ENCODE measurements at regions not wholly inside any gene's neighbourhood (a gene's known extent, or its start where the extent isn't known, plus 50 kb on each side); places are given as distances from the start of the nearest gene placed in this dataset.
"Not testable (repeated sequence)": the region's sequence is repeated elsewhere in the genome, so short reads cannot be mapped to it uniquely, and the experiment has no call there.

DNA sequence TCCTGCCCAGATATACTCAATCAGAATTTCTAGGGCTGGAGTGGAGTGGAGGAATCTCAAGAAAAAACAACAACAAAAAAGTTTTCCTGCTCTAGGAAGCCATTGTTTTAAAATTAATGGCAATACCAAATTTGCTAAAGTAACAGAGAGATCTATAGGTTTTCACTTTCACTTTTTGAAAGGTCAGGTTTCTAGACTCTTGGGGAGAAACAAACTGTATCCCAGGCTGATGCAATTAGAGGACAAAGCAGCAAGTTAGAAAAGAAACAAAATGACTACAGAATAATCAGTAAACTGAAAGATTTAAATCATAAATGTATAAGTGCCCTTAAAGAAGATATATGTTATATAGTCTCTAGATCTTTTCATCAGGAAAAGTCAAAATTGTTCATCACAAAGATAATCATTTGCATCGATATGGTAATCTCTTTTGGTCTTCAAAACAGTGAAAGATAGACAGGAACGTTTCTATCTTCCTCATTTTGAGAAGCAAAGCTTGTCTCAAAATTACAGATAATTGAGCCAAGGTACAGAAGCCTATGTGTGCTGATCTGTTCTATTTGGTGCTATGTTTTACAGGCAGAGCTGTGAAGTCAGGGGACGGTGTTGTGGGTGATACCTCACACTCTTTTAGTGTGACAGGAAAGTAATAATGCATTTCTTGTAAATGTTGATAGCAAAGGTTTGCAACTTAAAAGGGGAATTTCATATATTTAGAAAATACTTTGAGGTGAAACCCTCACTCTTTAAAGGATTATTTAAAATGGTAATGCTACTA is 1746.6 kb upstream of the C9orf72 start:
- DNase-seq, result no peak

GRCh38 chr9:29322240-29322639 is 1749.0 kb upstream of the C9orf72 start:
- no peak for DNase-seq

- no peak for DNase-seq
These were observed 1752.6 kb upstream of the C9orf72 start for GRCh38 chr9:29325894-29326293.

GRCh38 chr9:29332789-29333188 is 1759.5 kb upstream of the C9orf72 start:
- no peak for DNase-seq

DNA sequence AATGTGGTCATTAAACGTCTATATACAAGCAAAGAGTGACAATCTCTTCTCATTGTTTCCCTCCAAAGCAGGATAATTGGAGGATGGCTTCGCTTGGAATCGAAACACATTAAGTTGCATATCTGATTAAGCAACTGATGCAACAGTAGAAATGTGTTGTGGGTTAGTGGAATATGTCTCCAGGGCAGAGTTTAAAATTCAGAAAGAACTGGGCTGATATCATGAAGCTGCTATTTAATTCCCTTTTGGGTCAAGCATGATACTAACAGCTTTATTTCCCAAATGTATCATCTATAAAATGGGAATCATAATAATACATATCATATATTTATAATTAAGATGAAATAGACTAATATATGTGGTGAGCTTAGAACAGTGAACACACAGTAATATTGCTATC is 1763.0 kb upstream of the C9orf72 start:
- DNase-seq, result no peak

DNA sequence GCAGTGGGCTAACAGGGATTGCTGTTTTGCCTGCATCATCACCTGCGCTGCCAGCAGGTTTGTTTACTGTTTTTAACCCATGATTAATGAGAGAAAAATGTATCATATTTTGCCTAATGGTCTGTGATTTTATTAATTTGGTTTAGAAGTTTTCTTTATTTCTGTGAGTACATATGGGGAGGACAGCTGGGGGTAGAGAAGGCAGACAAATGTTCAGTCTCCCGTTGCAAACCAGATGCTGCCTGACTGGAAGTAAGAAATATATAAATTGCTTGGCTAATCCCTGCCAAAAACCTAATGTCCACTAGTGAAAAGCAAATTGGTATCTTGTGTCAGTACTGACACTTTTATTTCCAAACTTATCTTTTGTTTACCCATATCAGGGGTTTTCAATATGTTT is 1766.1 kb upstream of the C9orf72 start:
- no peak for DNase-seq

DNA sequence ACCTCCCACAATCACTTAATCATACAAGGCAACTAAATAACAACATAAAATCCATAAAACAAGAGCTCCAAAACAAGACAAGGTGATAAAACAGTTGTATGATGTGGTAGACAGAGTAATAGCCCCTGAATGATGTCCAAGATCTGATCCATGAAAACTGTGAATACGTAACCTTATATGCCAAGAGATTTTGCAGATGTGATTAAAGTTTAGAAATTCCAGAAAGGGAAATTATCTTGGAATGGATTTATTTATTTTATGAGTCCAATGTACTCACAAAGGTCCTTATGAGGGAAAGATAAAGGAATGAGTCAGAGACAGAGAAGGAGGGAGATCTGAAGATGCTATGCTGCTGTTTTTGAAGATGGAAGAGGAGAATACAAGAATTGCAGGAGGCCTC is 1775.7 kb upstream of the C9orf72 start:
- DNase-seq, result no peak

- DNase-seq, result no peak
These were observed 1816.1 kb upstream of the C9orf72 start for GRCh38 chr9:29389421-29389820.

DNA sequence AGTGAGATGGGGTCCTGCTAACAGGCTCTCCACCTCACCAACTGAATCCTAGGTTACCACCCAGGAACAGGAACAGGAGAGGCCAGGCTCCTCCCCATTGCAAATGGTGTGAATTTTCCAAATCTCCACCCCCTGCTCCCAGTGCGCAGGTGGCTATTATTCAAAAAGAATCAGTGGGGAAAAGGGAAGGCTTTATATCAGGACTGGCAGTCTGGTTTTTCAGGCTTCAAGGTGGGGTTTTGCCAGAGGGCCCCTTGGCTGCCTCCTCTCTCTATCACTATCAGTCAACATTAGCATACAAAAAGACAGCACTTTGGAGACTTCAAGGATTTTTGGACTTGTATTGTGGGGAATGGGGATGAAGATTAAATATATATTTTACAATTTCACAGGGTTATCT is 1817.6 kb upstream of the C9orf72 start:
- DNase-seq, result no peak

DNA sequence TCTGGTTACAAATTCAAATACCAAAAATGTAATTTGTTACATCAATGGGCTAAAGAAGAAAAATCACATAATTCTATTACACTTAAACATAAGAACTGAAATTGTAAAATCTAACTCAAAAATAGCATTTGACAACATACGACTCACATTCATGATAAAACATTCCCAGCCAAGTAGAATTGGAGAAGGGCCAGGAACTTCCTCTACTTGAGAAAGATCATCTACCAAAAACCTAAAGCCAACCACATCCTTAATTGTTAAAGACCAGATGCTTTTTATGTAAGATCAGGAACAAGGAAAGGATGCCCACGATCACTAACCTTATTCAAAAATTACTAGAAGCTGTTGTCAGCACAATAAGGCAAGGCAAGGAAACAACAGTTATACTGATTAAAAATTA is 1819.8 kb upstream of the C9orf72 start:
- DNase-seq, result no peak

DNA sequence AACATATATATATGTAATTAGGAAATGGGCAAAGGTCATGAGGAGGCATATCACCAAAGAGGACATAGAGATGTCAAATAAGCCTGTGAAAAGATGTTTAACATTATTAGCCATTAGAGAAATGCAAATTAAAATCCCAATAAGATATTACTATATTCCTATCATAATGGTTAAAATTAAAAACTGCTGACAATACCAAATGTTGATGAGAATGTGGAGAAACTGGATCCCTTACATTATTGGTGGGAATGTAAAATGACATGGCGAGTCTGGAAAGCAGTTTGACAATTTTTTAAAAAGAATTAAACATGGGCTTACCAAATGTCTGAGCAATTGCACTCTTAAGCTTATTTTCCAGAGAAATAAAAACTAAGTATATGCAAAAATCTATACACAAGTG is 1821.6 kb upstream of the C9orf72 start:
- no peak for DNase-seq

GRCh38 chr9:29397148-29397547 is 1823.9 kb upstream of the C9orf72 start:
- no peak for DNase-seq

GRCh38 chr9:29416204-29416603 is 1842.9 kb upstream of the C9orf72 start:
- DNase-seq, result no peak

- DNase-seq, result no peak
These were observed 1849.2 kb upstream of the C9orf72 start for GRCh38 chr9:29422438-29422837.

DNA sequence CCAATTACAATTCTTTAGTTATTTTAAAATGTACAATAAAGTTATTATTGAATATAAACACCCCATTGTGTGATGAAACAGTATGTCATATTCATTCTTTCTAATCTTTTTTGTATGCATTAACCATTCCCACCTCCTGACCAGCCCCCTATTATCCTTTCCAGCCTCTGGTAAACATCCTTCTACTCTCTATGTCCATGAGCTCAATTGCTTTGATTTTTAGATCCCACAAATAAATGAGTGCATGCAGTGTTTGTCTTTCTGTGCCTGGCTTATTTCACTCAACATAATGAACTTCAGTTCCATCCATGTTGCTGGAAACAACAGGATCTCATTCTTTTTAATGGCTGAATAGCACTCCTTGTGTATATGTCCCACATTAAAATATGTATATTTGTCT is 1858.9 kb upstream of the C9orf72 start:
- no peak for DNase-seq

GRCh38 chr9:29432656-29433055 is 1859.4 kb upstream of the C9orf72 start:
- not testable (repeated sequence) for DNase-seq

GRCh38 chr9:29435368-29435767 is 1862.1 kb upstream of the C9orf72 start:
- no peak for DNase-seq

DNA sequence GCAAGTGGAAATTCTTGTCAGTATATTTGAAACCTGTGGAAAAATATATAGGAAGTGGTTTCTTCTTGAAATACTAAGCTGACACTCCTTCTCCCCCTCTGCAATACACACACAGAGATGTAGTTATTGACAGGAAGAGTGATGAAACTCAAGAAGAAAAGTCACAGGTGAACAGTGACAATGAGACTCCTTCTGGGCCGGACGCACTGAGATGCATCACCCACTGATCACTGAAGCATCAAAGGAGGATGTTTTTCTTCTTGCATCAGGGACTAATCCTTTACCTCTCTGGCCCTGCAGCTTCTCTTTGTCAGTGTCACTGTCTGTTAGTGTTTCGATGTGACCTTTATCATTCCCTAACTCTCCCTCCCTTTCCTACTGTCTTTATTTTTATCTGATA is 1864.2 kb upstream of the C9orf72 start:
- DNase-seq, result no peak

GRCh38 chr9:29439961-29440360 is 1866.7 kb upstream of the C9orf72 start:
- DNase-seq, result no peak

GRCh38 chr9:29440449-29440848 is 1867.2 kb upstream of the C9orf72 start:
- DNase-seq, result no peak

- DNase-seq, result no peak
These were observed 1872.5 kb upstream of the C9orf72 start for GRCh38 chr9:29445751-29446150.

- DNase-seq, result no peak
These were observed 1876.0 kb upstream of the C9orf72 start for GRCh38 chr9:29449306-29449705.

- DNase-seq, result not testable (repeated sequence)
These were observed 1877.1 kb upstream of the C9orf72 start for GRCh38 chr9:29450343-29450875.

DNA sequence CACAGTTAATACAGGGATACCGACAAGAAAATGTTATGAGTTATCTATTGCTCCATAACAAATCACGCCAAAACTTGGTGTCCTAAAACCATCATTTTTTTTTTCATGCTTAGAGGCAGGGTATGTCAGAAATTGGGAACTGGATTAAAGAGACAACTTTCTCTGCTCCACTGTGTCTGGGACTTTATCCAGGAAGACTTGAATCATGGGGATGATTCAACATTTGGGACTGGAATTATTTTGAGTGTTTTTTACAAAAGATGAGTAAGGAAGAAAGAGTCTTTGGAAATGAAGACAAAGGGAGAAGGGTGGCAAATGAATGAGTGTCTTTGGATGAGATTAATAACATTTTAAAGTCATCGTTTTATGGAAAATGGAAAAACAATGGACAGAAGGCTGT is 1883.7 kb upstream of the C9orf72 start:
- DNase-seq, result no peak

- no peak for DNase-seq
These were observed 1902.2 kb upstream of the C9orf72 start for GRCh38 chr9:29475471-29475870.
